Aorta (tissue), 5 donors: ENCODE measurements at regions not wholly inside any gene's neighbourhood (a gene's known extent, or its start where the extent isn't known, plus 50 kb on each side); places are given as distances from the start of the nearest gene placed in this dataset.

ENCODE experiments used
- ATAC-seq: fragments of 200-7000 bp; cut with Tn5 transposase; one replicate; pipeline ENCODE4 v1.9.1; 2022; ENCODE audit warnings: moderate library complexity; ENCODE audit not compliant: low FRiP score
- DNase-seq, 2 donors: peaks; one replicate each; pipeline ENCODE4 v3.0.0-alpha.2; 2020
- H3K27ac ChIP-seq, 2 donors: one replicate each; pipeline ENCODE4 v1.5.1; 2013; ENCODE audit warnings: low read length in 2 of 2, mild to moderate bottlenecking in 2 of 2, moderate library complexity in 2 of 2, control low read depth in 1 of 2, inconsistent platforms in 1 of 2, low read depth in 1 of 2
- H3K27me3 ChIP-seq, 2 donors: one replicate each; pipeline ENCODE4 v1.6.1; 2013; ENCODE audit warnings: control low read depth in 1 of 2, low read length in 1 of 2, mild to moderate bottlenecking in 1 of 2, moderate library complexity in 1 of 2; ENCODE audit not compliant: insufficient read depth in 2 of 2, control insufficient read depth in 1 of 2
- H3K36me3 ChIP-seq, 2 donors: one replicate each; pipeline ENCODE4 v1.6.1; 2013; ENCODE audit warnings: control low read depth in 1 of 2, low read length in 1 of 2, mild to moderate bottlenecking in 1 of 2; ENCODE audit not compliant: insufficient read depth in 2 of 2, control insufficient read depth in 1 of 2
- H3K4me1 ChIP-seq, 2 donors: one replicate each; pipeline ENCODE4 v1.6.1; 2013; ENCODE audit warnings: low read length in 2 of 2, control low read depth in 1 of 2, mild to moderate bottlenecking in 1 of 2, moderate library complexity in 1 of 2; ENCODE audit not compliant: insufficient read depth in 2 of 2, control insufficient read depth in 1 of 2
- H3K4me3 ChIP-seq, 2 donors: one replicate each; pipeline ENCODE4 v1.5.1; 2013; ENCODE audit warnings: low read length in 2 of 2, control low read depth in 1 of 2, mild to moderate bottlenecking in 1 of 2
- H3K9me3 ChIP-seq: one replicate; pipeline ENCODE4 v1.6.1; 2013; ENCODE audit warnings: mild to moderate bottlenecking, low read length; ENCODE audit not compliant: control insufficient read depth
- WGBS, 2 donors: extraction: QIAGEN DNeasy Blood & Tissue Kit; methylation state at CpG; one replicate each; pipeline ENCODE4 v1.1.7; 2013; 5-methylcytosine and 5-hydroxymethylcytosine counted together
- intact Hi-C, 2 donors: fragments of 100-400 bp; cut with DNase I; formaldehyde crosslinking; loops; one replicate each; pipeline versions ENCODE4 v1.14.2 to v1.15.0; 2022
- donor health status: healthy with polysubstance abuse.
- donor health status: Bipolar disorder and iron deficiency.
- donor health status: DM: no; HTN: no; CAD: no.
- donor health status: DM: no; HTN: no; CAD: no.
- donor health status: DM: yes; HTN: yes; CAD: no.

GRCh38 chr1:234681990-234682389 is 72.0 kb upstream of the IRF2BP2 start:
- no peaks in the 10 kb centered on the region for H3K9me3 ChIP-seq
- no peak overlapping the region for H3K27ac ChIP-seq
- no peak for ATAC-seq
- H3K4me1 ChIP-seq = peaks cover 0 to 2% of the 10 kb centered on the region in 2 donors
- 96% methylated on average over 2 of the region's 2 CpGs for WGBS, 2 donors
- no peaks in the 10 kb centered on the region for H3K27me3 ChIP-seq
- intact Hi-C loops = no loop called here
- H3K36me3 ChIP-seq = no peaks in the 10 kb centered on the region
- DNase-seq = no peak
- no peak overlapping the region for H3K4me3 ChIP-seq

- H3K36me3 ChIP-seq = no peaks in the 10 kb centered on the region
- ATAC-seq = no peak
- H3K4me1 ChIP-seq = peaks cover 0 to 2% of the 10 kb centered on the region in 2 donors
- H3K4me3 ChIP-seq = no peak overlapping the region
- no peaks in the 10 kb centered on the region for H3K9me3 ChIP-seq
- no peak for DNase-seq
- H3K27me3 ChIP-seq = no peaks in the 10 kb centered on the region
- no peak overlapping the region for H3K27ac ChIP-seq
- 91 to 95% methylated on average over 3 of the region's 3 CpGs for WGBS, 2 donors
- intact Hi-C loops = no loop called here
Measured at GRCh38 chr1:234681065-234681464, 71.1 kb upstream of the IRF2BP2 start.

GRCh38 chr1:234680331-234680904 is 70.4 kb upstream of the IRF2BP2 start:
- DNase-seq = no peak
- intact Hi-C loops = no loop called here

GRCh38 chr1:234676103-234676594 is 66.2 kb upstream of the IRF2BP2 start:
- peak; percentile 89 for ATAC-seq
- Histone ChIP-seq H3K4me1 (no peaks in the 10 kb centered on the region), H3K4me3 (peak overlapping the region; percentile 6 to 85), H3K27me3 (no peaks in the 10 kb centered on the region), H3K36me3 (no peaks in the 10 kb centered on the region), H3K27ac (peak overlapping the region in 1 of 2 donors; percentile 56), H3K9me3 (no peaks in the 10 kb centered on the region)
- intact Hi-C loops = loop anchor here in 1 of 2 donors (5.0 kb wide), 1 partner anchor 54 kb away; no protein-coding TSS in a partner anchor
- peak; percentile 92 to 94 for DNase-seq
- 6% methylated on average over 13 of the region's 13 CpGs for WGBS, 2 donors

More at GRCh38 chr1:234680331-234680904, 70.4 kb upstream of the IRF2BP2 start:
- Histone ChIP-seq H3K27me3 (no peaks in the 10 kb centered on the region), H3K9me3 (no peaks in the 10 kb centered on the region), H3K4me3 (no peak overlapping the region), H3K36me3 (no peaks in the 10 kb centered on the region), H3K4me1 (peaks cover 0 to 2% of the 10 kb centered on the region in 2 donors), H3K27ac (no peak overlapping the region)
- no peak for ATAC-seq
- WGBS, 2 donors = 97 to 98% methylated on average over 8 of the region's 8 CpGs

GRCh38 chr1:234675572-234675971 is 65.6 kb upstream of the IRF2BP2 start:
- no peak overlapping the region for H3K4me3 ChIP-seq
- intact Hi-C loops = loop anchor here in 1 of 2 donors (5.0 kb wide), 1 partner anchor 53 kb away; no protein-coding TSS in a partner anchor
- no peak overlapping the region for H3K27ac ChIP-seq
- DNase-seq (no peak), ATAC-seq (no peak)
- no peaks in the 10 kb centered on the region for H3K4me1 ChIP-seq
- WGBS, 2 donors = 87 to 91% methylated on average over 6 of the region's 6 CpGs
- no peaks in the 10 kb centered on the region for H3K27me3 ChIP-seq
- H3K36me3 ChIP-seq = no peaks in the 10 kb centered on the region
- no peaks in the 10 kb centered on the region for H3K9me3 ChIP-seq

- no peaks in the 10 kb centered on the region for H3K27me3 ChIP-seq
- WGBS, 2 donors = 95 to 96% methylated on average over 4 of the region's 4 CpGs
- DNase-seq (no peak), ATAC-seq (no peak)
- H3K4me3 ChIP-seq = no peak overlapping the region
- no peak overlapping the region for H3K27ac ChIP-seq
- H3K4me1 ChIP-seq = no peaks in the 10 kb centered on the region
- no peaks in the 10 kb centered on the region for H3K36me3 ChIP-seq
- H3K9me3 ChIP-seq = no peaks in the 10 kb centered on the region
- intact Hi-C loops = loop anchor here in 1 of 2 donors (5.0 kb wide), 1 partner anchor 53 kb away; no protein-coding TSS in a partner anchor
Measured at GRCh38 chr1:234675006-234675405, 65.0 kb upstream of the IRF2BP2 start.

- ATAC-seq (no peak), DNase-seq (no peak)
- intact Hi-C loops = loop anchor here in 1 of 2 donors (5.0 kb wide), 1 partner anchor 42 kb away; no protein-coding TSS in a partner anchor
- no peaks in the 10 kb centered on the region for H3K36me3 ChIP-seq
- no peaks in the 10 kb centered on the region for H3K27me3 ChIP-seq
- 87 to 91% methylated on average over 4 of the region's 4 CpGs for whole genome bisulfite sequencing, 2 donors
- no peak overlapping the region for H3K4me3 ChIP-seq
- no peaks in the 10 kb centered on the region for H3K4me1 ChIP-seq
- H3K27ac ChIP-seq = no peak overlapping the region
- H3K9me3 ChIP-seq = no peaks in the 10 kb centered on the region
Measured at GRCh38 chr1:234674218-234674815, 64.3 kb upstream of the IRF2BP2 start.

- Histone ChIP-seq H3K27ac (no peak overlapping the region), H3K4me1 (no peaks in the 10 kb centered on the region), H3K9me3 (no peaks in the 10 kb centered on the region), H3K4me3 (no peak overlapping the region), H3K36me3 (no peaks in the 10 kb centered on the region), H3K27me3 (no peaks in the 10 kb centered on the region)
- intact Hi-C loops = loop anchor here in 1 of 2 donors (5.0 kb wide), 1 partner anchor 40 kb away; no protein-coding TSS in a partner anchor
- DNase-seq (no peak), ATAC-seq (no peak)
- WGBS, 2 donors = 84 to 86% methylated on average over 12 of the region's 12 CpGs
Measured at GRCh38 chr1:234672349-234673135, 62.6 kb upstream of the IRF2BP2 start.
